ENCODE measurements at regions not wholly inside any gene's neighbourhood (a gene's known extent, or its start where the extent isn't known, plus 50 kb on each side); places are given as distances from the start of the nearest gene placed in this dataset.

- TF ChIP-seq CTCF (IDR thresholded peaks at IDR 0.05; ENCODE audit: insufficient read depth, low read length, poor library complexity, severe bottlenecking): no peak
- TF ChIP-seq EZH2phosphoT487 (conservative IDR thresholded peaks at IDR 0.05; ENCODE audit: low read length): no peak
These were observed 185.3 kb downstream of the BRD1 start for GRCh38 chr22:49642331-49642730.
